ENCODE measurements at regions not wholly inside any gene's neighbourhood (a gene's known extent, or its start where the extent isn't known, plus 50 kb on each side); places are given as distances from the start of the nearest gene placed in this dataset.

DNA sequence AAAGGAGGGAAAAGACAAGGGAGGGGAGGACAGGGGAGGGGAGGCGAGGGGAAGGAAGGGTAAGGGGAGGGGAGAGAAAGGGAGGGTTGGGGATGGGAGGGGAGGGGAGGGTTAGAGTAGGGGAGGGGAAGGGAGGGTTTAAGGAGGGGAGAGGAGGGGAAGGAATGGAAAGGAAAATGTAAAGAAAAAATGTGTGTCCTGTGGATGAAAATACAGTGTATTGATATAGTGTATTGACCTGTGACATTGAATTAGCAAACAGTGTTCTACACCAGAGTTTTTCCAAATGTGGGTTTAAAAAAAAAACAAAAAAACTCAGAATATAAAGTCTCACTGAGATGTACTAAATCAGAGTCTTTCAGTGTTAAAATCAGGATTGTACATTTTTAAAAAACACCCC, 1279.8 kb upstream of the ADGRL2 start:
- no peak for DNase-seq
- Histone ChIP-seq H3K9ac (no peak overlapping the region), H3K27me3 (replicated peaks; ENCODE audit: insufficient read depth) (no peaks in the 10 kb centered on the region), H4K20me1 (ENCODE audit: insufficient read depth) (no peaks in the 10 kb centered on the region), H3K79me2 (ENCODE audit: insufficient read depth) (no peaks in the 10 kb centered on the region), H3K4me1 (ENCODE audit: insufficient read depth) (no peaks in the 10 kb centered on the region), H3K4me2 (ENCODE audit: unreplicated experiment) (no peak overlapping the region), H3K27ac (no peak overlapping the region), H3K36me3 (ENCODE audit: low read depth) (no peaks in the 10 kb centered on the region), H3F3A (ENCODE audit: insufficient read depth) (no peaks in the 10 kb centered on the region), H3K9me2 (ENCODE audit: insufficient read depth) (no peaks in the 10 kb centered on the region), H3K4me3 (no peak overlapping the region), H2AFZ (no peak overlapping the region), H3K9me3 (ENCODE audit: low read depth) (no peaks in the 10 kb centered on the region)
- in situ Hi-C loops (cut with MboI), result no loop called here
- 22 to 60% methylated on average over 1 of the region's 1 CpG for WGBS, 2 experiments (ENCODE audit: low coverage in 1 of 2, low lambda C conversion rate in 2 of 2, missing lambda C conversion rate in 2 of 2)
- no peak for TF ChIP-seq EZH2 (IDR thresholded peaks at IDR 0.05; ENCODE audit: insufficient read depth, poor library complexity, severe bottlenecking)
- TF ChIP-seq EZH2phosphoT487 (IDR thresholded peaks at IDR 0.05; ENCODE audit: insufficient read depth, low read depth), result no peak

GRCh38 chr1:80517062-80517461, 1283.7 kb upstream of the ADGRL2 start:
- no peak overlapping the region for H2AFZ ChIP-seq
- H3K36me3 ChIP-seq (ENCODE audit: low read depth), result no peaks in the 10 kb centered on the region
- H3K9me2 ChIP-seq (ENCODE audit: insufficient read depth), result no peaks in the 10 kb centered on the region
- DNase-seq, result no peak
- H4K20me1 ChIP-seq (ENCODE audit: insufficient read depth), result no peaks in the 10 kb centered on the region
- no peak overlapping the region for H3K4me3 ChIP-seq
- H3K4me1 ChIP-seq (ENCODE audit: insufficient read depth), result no peaks in the 10 kb centered on the region
- in situ Hi-C loops (cut with MboI), result no loop called here
- TF ChIP-seq EZH2phosphoT487 (IDR thresholded peaks at IDR 0.05; ENCODE audit: insufficient read depth, low read depth), result no peak
- H3K4me2 ChIP-seq (ENCODE audit: unreplicated experiment), result no peak overlapping the region
- no peaks in the 10 kb centered on the region for H3K79me2 ChIP-seq (ENCODE audit: insufficient read depth)
- no peaks in the 10 kb centered on the region for H3F3A ChIP-seq (ENCODE audit: insufficient read depth)
- H3K9ac ChIP-seq, result no peak overlapping the region
- no peaks in the 10 kb centered on the region for H3K9me3 ChIP-seq (ENCODE audit: low read depth)
- H3K27me3 ChIP-seq (replicated peaks; ENCODE audit: insufficient read depth), result no peaks in the 10 kb centered on the region
- 11 to 30% methylated on average over 1 of the region's 1 CpG for WGBS, 2 experiments (ENCODE audit: low coverage in 1 of 2, low lambda C conversion rate in 2 of 2, missing lambda C conversion rate in 2 of 2)
- no peak overlapping the region for H3K27ac ChIP-seq

DNA sequence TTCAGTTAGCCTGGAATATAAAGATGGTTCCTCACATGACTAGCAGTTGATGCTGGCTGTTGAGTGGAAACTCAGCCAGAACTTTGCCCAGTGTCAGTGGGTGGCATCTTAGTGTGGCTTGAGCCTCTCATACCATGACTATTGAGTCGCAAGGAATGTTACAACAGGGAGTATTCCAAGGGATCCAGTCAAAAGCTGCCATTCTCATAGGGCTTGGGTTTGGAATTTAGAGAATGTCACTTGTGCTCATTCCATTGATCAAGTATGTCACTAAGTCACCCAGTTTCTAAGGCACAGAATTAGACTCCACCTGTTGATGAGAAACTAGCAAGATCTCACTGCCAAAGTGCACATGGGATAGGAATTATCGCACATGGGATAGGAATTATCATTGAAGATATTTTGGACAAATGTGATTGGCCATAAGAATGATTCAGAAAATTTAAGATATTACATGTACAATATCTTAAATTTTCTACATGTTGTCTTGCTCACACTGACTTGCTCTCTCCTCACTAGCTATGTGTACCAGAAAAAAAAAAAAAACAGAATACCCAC, 1290.7 kb upstream of the ADGRL2 start:
- Histone ChIP-seq H3F3A (ENCODE audit: insufficient read depth) (no peaks in the 10 kb centered on the region), H3K36me3 (ENCODE audit: low read depth) (no peaks in the 10 kb centered on the region), H3K4me1 (ENCODE audit: insufficient read depth) (no peaks in the 10 kb centered on the region), H3K9me2 (ENCODE audit: insufficient read depth) (no peaks in the 10 kb centered on the region), H3K4me3 (no peak overlapping the region), H3K27me3 (replicated peaks; ENCODE audit: insufficient read depth) (no peaks in the 10 kb centered on the region), H3K79me2 (ENCODE audit: insufficient read depth) (no peaks in the 10 kb centered on the region), H2AFZ (no peak overlapping the region), H3K4me2 (ENCODE audit: unreplicated experiment) (no peak overlapping the region), H4K20me1 (ENCODE audit: insufficient read depth) (no peaks in the 10 kb centered on the region), H3K9ac (no peak overlapping the region), H3K27ac (no peak overlapping the region), H3K9me3 (ENCODE audit: low read depth) (peaks cover 4% of the 10 kb centered on the region)
- TF ChIP-seq EZH2 (IDR thresholded peaks at IDR 0.05; ENCODE audit: insufficient read depth, poor library complexity, severe bottlenecking), result no peak
- no peak for TF ChIP-seq EZH2phosphoT487 (IDR thresholded peaks at IDR 0.05; ENCODE audit: insufficient read depth, low read depth)
- DNase-seq, result no peak
- WGBS, 2 experiments (ENCODE audit: low coverage in 1 of 2, low lambda C conversion rate in 2 of 2, missing lambda C conversion rate in 2 of 2), result 0 to 6% methylated on average over 2 of the region's 2 CpGs
- in situ Hi-C loops (cut with MboI), result no loop called here

DNA sequence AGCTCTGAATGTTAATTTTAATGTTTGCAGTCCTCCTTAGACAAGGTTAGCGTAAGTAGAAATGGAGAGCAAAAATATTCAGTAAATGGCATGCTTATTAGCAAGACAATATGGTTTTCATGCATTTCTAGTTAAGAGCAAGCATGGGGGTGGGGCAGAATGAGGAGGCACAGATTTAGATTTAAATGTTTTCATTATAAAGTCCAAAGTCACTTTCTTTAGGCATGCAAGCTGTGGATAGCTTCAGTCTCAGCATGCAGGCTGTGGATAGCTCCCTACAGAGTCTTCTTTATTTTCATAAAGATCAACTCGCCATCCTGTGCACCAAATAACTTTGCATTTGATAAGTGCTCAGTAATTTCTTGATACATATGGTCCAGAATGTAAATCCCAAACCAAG, 1294.5 kb upstream of the ADGRL2 start:
- H3K9me2 ChIP-seq (ENCODE audit: insufficient read depth), result no peaks in the 10 kb centered on the region
- H3K27me3 ChIP-seq (replicated peaks; ENCODE audit: insufficient read depth), result no peaks in the 10 kb centered on the region
- H3K4me3 ChIP-seq, result no peak overlapping the region
- no peak overlapping the region for H3K9ac ChIP-seq
- no peak overlapping the region for H3K4me2 ChIP-seq (ENCODE audit: unreplicated experiment)
- no peaks in the 10 kb centered on the region for H3K36me3 ChIP-seq (ENCODE audit: low read depth)
- no peak overlapping the region for H3K27ac ChIP-seq
- peaks cover 4% of the 10 kb centered on the region for H3K9me3 ChIP-seq (ENCODE audit: low read depth)
- DNase-seq, result no peak
- no peaks in the 10 kb centered on the region for H3K79me2 ChIP-seq (ENCODE audit: insufficient read depth)
- in situ Hi-C loops (cut with MboI), result no loop called here
- TF ChIP-seq EZH2phosphoT487 (IDR thresholded peaks at IDR 0.05; ENCODE audit: insufficient read depth, low read depth) (no peak), EZH2 (IDR thresholded peaks at IDR 0.05; ENCODE audit: insufficient read depth, poor library complexity, severe bottlenecking) (no peak)
- H4K20me1 ChIP-seq (ENCODE audit: insufficient read depth), result no peaks in the 10 kb centered on the region
- no peaks in the 10 kb centered on the region for H3K4me1 ChIP-seq (ENCODE audit: insufficient read depth)
- no peak overlapping the region for H2AFZ ChIP-seq
- H3F3A ChIP-seq (ENCODE audit: insufficient read depth), result no peaks in the 10 kb centered on the region
- 13 to 17% methylated on average over 2 of the region's 2 CpGs for WGBS, 2 experiments (ENCODE audit: low coverage in 1 of 2, low lambda C conversion rate in 2 of 2, missing lambda C conversion rate in 2 of 2)

GRCh38 chr1:80498673-80499072, 1302.1 kb upstream of the ADGRL2 start:
- Histone ChIP-seq H4K20me1 (ENCODE audit: insufficient read depth) (no peaks in the 10 kb centered on the region), H2AFZ (no peak overlapping the region), H3K4me3 (no peak overlapping the region), H3K9me2 (ENCODE audit: insufficient read depth) (no peaks in the 10 kb centered on the region), H3K36me3 (ENCODE audit: low read depth) (no peaks in the 10 kb centered on the region), H3K9me3 (ENCODE audit: low read depth) (no peaks in the 10 kb centered on the region), H3K4me1 (ENCODE audit: insufficient read depth) (no peaks in the 10 kb centered on the region), H3K27ac (no peak overlapping the region), H3K4me2 (ENCODE audit: unreplicated experiment) (no peak overlapping the region), H3K79me2 (ENCODE audit: insufficient read depth) (no peaks in the 10 kb centered on the region), H3K9ac (no peak overlapping the region), H3F3A (ENCODE audit: insufficient read depth) (no peaks in the 10 kb centered on the region), H3K27me3 (replicated peaks; ENCODE audit: insufficient read depth) (no peaks in the 10 kb centered on the region)
- in situ Hi-C loops (cut with MboI), result no loop called here
- TF ChIP-seq EZH2phosphoT487 (IDR thresholded peaks at IDR 0.05; ENCODE audit: insufficient read depth, low read depth) (no peak), EZH2 (IDR thresholded peaks at IDR 0.05; ENCODE audit: insufficient read depth, poor library complexity, severe bottlenecking) (no peak)
- DNase-seq, result no peak

Data from GM23248 (cell line).